ENCODE measurements at regions not wholly inside any gene's neighbourhood (a gene's known extent, or its start where the extent isn't known, plus 50 kb on each side); places are given as distances from the start of the nearest gene placed in this dataset.

GRCh38 chr7:83259064-83259463 is 96.4 kb upstream of the PCLO start:
- TF ChIP-seq CTCF (IDR thresholded peaks at IDR 0.05) (no peak), POLR2A (IDR thresholded peaks at IDR 0.05) (no peak)

All from right lobe of liver (tissue), 4 donors.